ENCODE measurements at regions not wholly inside any gene's neighbourhood (a gene's known extent, or its start where the extent isn't known, plus 50 kb on each side); places are given as distances from the start of the nearest gene placed in this dataset.

GRCh38 chr19:14318873-14319272 is 62.4 kb upstream of the ADGRE5 start:
- no peak for TF ChIP-seq EGR1 (IDR thresholded peaks at IDR 0.05; ENCODE audit: borderline replicate concordance, low read depth, low read length)
- peak; percentile 61 to 75 (median 67) for TF ChIP-seq CTCF (IDR thresholded peaks at IDR 0.05; ENCODE audit: control extremely low read depth in 1 of 3, insufficient read depth in 1 of 3, low read depth in 1 of 3, low read length in 3 of 3)
- no peak for TF ChIP-seq POLR2A (IDR thresholded peaks at IDR 0.05; ENCODE audit: control extremely low read depth in 1 of 2, low read depth in 2 of 2, low read length in 2 of 2)
- TF ChIP-seq EZH2 (IDR thresholded peaks at IDR 0.05; ENCODE audit: low read depth, low read length, severe bottlenecking) = no peak
- TF ChIP-seq, protein P1, sequence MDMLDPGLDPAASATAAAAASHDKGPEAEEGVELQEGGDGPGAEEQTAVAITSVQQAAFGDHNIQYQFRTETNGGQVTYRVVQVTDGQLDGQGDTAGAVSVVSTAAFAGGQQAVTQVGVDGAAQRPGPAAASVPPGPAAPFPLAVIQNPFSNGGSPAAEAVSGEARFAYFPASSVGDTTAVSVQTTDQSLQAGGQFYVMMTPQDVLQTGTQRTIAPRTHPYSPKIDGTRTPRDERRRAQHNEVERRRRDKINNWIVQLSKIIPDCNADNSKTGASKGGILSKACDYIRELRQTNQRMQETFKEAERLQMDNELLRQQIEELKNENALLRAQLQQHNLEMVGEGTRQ (IDR thresholded peaks at IDR 0.05; ENCODE audit: low read length) = no peak
- TF ChIP-seq SRF (IDR thresholded peaks at IDR 0.05; ENCODE audit: low read depth, low read length) = no peak
- TF ChIP-seq HDAC2 (IDR thresholded peaks at IDR 0.05; ENCODE audit: borderline replicate concordance in 1 of 2, low read depth in 2 of 2, low read length in 2 of 2) = no peak
- TF ChIP-seq SIRT6 (IDR thresholded peaks at IDR 0.05; ENCODE audit: low read length) = no peak

All from H1 (cell line).